Spleen (tissue), 11 donors: ENCODE measurements at regions not wholly inside any gene's neighbourhood (a gene's known extent, or its start where the extent isn't known, plus 50 kb on each side); places are given as distances from the start of the nearest gene placed in this dataset.

ENCODE experiments used
- DNase-seq: peaks from one replicate; pipeline ENCODE4 v3.0.0-alpha.2; 2020
- H3K27ac ChIP-seq, 8 donors: fragments of 200-600 bp; sonication (generic) in 7 of 8; 1 replicate in 4 of 8; 2 replicates in 4 of 8; pipeline versions ENCODE4 v1.5.0 to v1.8.0; 2016 to 2021; ENCODE audit warnings: inconsistent platforms in 4 of 8, mild to moderate bottlenecking in 4 of 8, moderate library complexity in 1 of 8
- H3K27me3 ChIP-seq, 7 donors: fragments of 200-600 bp; sonication (generic) in 6 of 7; replicated peaks in 1 of 7; 1 replicate in 4 of 7; 2 replicates in 3 of 7; pipeline versions ENCODE4 v1.5.0 to v1.8.0; 2016 to 2021; ENCODE audit warnings: inconsistent platforms in 3 of 7, mild to moderate bottlenecking in 1 of 7
- H3K36me3 ChIP-seq, 6 donors: fragments of 200-600 bp; sonication (generic) in 5 of 6; 1 replicate in 4 of 6; 2 replicates in 2 of 6; pipeline versions ENCODE4 v1.5.0 to v1.8.0; 2016 to 2021; ENCODE audit warnings: inconsistent platforms in 2 of 6
- H3K4me1 ChIP-seq, 6 donors: fragments of 200-600 bp; sonication (generic) in 5 of 6; 1 replicate in 3 of 6; 2 replicates in 3 of 6; pipeline versions ENCODE4 v1.5.0 to v1.8.0; 2016 to 2021; ENCODE audit warnings: inconsistent platforms in 3 of 6
- H3K4me3 ChIP-seq, 8 donors: fragments of 200-600 bp; sonication (generic) in 7 of 8; 1 replicate in 4 of 8; 2 replicates in 4 of 8; pipeline versions ENCODE4 v1.5.0 to v1.8.0; 2016 to 2021; ENCODE audit warnings: inconsistent platforms in 4 of 8, mild to moderate bottlenecking in 4 of 8, moderate library complexity in 2 of 8
- H3K9me3 ChIP-seq, 8 donors: fragments of 200-600 bp; sonication (generic) in 7 of 8; 1 replicate in 4 of 8; 2 replicates in 4 of 8; pipeline versions ENCODE4 v1.5.0 to v1.8.0; 2016 to 2021; ENCODE audit warnings: inconsistent platforms in 4 of 8
- POLR2A ChIP-seq, 3 donors: fragments of 450-650 bp; IDR thresholded peaks; one replicate each; pipeline ENCODE4 v1.5.1; 2017; ENCODE audit warnings: antibody characterized with exemption in 3 of 3, mild to moderate bottlenecking in 1 of 3
- POLR2AphosphoS5 ChIP-seq, 3 donors: sonication (generic); formaldehyde crosslinking; IDR thresholded peaks; one replicate each; pipeline ENCODE4 v1.5.1; 2017; ENCODE audit warnings: antibody characterized with exemption in 3 of 3
- WGBS, 5 donors: extraction: QIAGEN DNeasy Blood & Tissue Kit in 3 of 5; methylation state at CpG; one replicate each; pipeline versions ENCODE4 v1.1.5 to v1.1.7; 2013 to 2018; 5-methylcytosine and 5-hydroxymethylcytosine counted together
- intact Hi-C: fragments of 100-400 bp; cut with DNase I; formaldehyde crosslinking; loops from one replicate; pipeline ENCODE4 v1.15.0; 2023; ENCODE audit warnings: low total_unique reads
- TF ChIP-seq, protein P1 (sequence below), 11 experiments: fragments of 200-600 bp in 7 of 11; fragments of 450-650 bp in 4 of 11; sonication (generic) in 4 of 11; IDR thresholded peaks in 8 of 11; conservative IDR thresholded peaks in 3 of 11; 1 replicate in 7 of 11; 2 replicates in 4 of 11; pipeline versions ENCODE4 v1.4.0 to v1.8.0; 2016 to 2021; ENCODE audit warnings: antibody characterized with exemption in 11 of 11, inconsistent platforms in 4 of 11, mild to moderate bottlenecking in 1 of 11
- donor health status: healthy with polysubstance abuse.
- donor health status: DM: no; HTN: no; CAD: no; lungs with moderate emphysema.
- donor health status: DM: no; HTN: no; CAD: no.
- donor health status: Bipolar disorder and iron deficiency.
- donor health status: healthy.
- donor health status: DM: no; HTN: no; CAD: no.
- donor health status: DM: yes; HTN: yes; CAD: no.

DNA sequence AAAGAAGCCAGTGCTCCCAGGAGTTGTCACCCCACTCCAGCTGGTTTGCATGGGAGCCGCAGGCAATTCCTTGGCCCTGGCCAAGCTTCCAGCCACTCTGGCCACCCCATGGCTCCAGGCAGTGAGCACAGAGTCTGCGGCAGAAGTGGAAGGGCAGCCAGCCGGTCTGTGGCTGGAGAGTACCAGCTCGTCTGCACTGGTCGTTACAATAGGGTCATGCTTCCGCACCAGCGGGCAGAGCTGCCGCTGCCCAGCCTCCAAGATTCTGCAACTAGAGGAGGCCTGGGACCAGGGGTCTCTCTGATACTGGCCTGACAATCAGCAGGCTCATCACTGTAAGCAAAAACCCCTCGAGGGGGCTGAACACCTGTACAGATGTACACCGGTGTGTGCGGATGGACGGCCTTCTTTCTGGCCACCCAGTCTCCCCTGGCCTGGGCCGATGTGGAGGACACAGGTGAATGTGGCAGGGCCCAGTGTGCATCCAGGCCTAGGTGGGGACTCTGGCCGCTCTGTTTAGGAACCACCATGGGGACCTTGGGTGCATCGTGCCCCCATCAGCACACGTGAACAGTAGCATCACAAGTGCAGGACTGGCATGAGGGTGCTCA, 51.9 kb upstream of the ODC1 start:
- no peak overlapping the region for H3K27ac ChIP-seq
- H3K4me3 ChIP-seq = no peak overlapping the region
- TF ChIP-seq, protein P1, sequence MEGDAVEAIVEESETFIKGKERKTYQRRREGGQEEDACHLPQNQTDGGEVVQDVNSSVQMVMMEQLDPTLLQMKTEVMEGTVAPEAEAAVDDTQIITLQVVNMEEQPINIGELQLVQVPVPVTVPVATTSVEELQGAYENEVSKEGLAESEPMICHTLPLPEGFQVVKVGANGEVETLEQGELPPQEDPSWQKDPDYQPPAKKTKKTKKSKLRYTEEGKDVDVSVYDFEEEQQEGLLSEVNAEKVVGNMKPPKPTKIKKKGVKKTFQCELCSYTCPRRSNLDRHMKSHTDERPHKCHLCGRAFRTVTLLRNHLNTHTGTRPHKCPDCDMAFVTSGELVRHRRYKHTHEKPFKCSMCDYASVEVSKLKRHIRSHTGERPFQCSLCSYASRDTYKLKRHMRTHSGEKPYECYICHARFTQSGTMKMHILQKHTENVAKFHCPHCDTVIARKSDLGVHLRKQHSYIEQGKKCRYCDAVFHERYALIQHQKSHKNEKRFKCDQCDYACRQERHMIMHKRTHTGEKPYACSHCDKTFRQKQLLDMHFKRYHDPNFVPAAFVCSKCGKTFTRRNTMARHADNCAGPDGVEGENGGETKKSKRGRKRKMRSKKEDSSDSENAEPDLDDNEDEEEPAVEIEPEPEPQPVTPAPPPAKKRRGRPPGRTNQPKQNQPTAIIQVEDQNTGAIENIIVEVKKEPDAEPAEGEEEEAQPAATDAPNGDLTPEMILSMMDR (IDR thresholded peaks at IDR 0.05 in 8 of 11, conservative IDR thresholded peaks at IDR 0.05 in 3 of 11) = no peak
- TF ChIP-seq POLR2AphosphoS5 (IDR thresholded peaks at IDR 0.05) (no peak), POLR2A (IDR thresholded peaks at IDR 0.05) (no peak)
- H3K36me3 ChIP-seq = no peaks in the 10 kb centered on the region
- H3K27me3 ChIP-seq = peaks cover 0 to 55% (median 6%) of the 10 kb centered on the region in 7 donors
- peak; percentile 62 for DNase-seq
- intact Hi-C loops = no loop called here
- H3K9me3 ChIP-seq = no peaks in the 10 kb centered on the region
- H3K4me1 ChIP-seq = no peaks in the 10 kb centered on the region
- WGBS, 5 donors = 73 to 92% (median 90%) methylated on average over 13 to 16 of the region's 16 CpGs

DNA sequence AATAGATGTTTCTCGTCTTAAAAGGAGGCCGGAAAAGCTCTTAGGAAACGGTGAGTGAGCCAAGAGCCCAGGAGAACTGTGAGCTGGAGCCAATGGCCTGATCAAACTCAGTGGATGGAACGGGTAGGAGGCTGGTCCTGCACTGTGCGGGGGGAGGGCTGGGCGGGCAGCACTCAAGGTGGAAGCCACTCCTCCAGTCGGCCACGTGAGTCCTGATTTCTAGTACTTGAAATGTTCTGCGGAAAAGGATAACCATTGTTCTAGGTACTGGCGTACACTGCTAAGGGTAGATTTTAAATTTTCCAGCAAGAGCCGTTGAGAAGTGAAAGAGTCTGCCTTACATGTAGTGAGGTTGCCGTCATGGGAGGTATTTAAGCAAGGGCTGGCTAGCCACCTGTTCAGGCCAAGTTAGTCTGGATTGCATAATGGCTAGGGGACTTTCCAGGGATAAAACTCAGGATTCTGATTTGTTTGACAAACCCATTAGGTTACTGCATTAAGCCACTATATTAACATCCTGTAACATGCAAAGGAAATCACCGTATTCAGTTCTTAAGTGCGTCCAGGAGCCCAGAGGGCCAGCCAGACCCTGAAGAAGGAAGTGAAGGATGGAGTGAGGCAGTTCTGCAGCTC, 51.3 kb upstream of the ODC1 start:
- peaks cover 0 to 3% (median 1%) of the 10 kb centered on the region in 6 donors for H3K4me1 ChIP-seq
- intact Hi-C loops = no loop called here
- peak; percentile 25 for DNase-seq
- H3K4me3 ChIP-seq = no peak overlapping the region
- peaks cover 0 to 58% (median 6%) of the 10 kb centered on the region in 7 donors for H3K27me3 ChIP-seq
- 75 to 79% (median 75%) methylated on average over 14 of the region's 14 CpGs for WGBS, 5 donors
- no peaks in the 10 kb centered on the region for H3K36me3 ChIP-seq
- no peak overlapping the region for H3K27ac ChIP-seq
- no peaks in the 10 kb centered on the region for H3K9me3 ChIP-seq
- TF ChIP-seq POLR2A (IDR thresholded peaks at IDR 0.05) = no peak
- TF ChIP-seq POLR2AphosphoS5 (IDR thresholded peaks at IDR 0.05) = no peak
- TF ChIP-seq, protein P1 (IDR thresholded peaks at IDR 0.05 in 8 of 11, conservative IDR thresholded peaks at IDR 0.05 in 3 of 11) = no peak

DNA sequence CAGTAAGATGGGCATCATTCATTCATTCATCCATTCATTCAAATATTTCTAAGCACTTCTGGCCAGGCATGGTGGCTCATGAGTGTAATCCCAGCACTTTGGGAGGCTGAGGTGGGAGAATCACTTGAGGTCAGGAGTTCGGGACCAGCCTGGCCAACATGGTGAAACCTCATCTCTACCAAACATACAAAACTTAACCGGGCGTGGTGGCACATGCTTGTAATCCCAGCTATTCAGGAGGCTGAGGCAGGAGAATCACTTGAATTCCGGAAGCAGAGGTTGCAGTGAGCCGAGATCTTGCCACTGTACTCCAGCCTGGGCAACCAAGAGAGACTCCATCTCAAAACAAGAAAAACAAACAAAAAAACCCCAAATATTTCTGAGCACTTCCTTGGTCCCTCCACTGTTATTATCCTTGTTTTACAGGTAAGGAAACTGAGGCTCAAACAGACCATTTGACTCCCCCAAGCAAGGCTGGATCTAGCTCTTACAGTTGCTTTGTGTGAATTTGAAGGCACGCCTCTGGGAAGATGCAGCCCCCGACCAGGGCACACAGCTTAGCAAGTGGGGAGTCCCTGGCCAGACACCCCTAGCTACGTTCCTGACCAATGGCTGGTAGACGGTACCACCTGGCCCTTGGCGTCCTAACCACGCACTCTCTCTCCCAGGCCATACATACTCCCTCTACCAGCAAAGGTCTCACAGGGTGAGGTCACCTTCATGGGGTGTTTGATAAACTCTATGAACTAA, 50.6 kb upstream of the ODC1 start:
- peak; percentile 28 for DNase-seq
- 87 to 92% (median 91%) methylated on average over 11 of the region's 11 CpGs for WGBS, 5 donors

More for the DNA sequence above, 50.6 kb upstream of the ODC1 start:
- peaks cover 0 to 58% (median 6%) of the 10 kb centered on the region in 7 donors for H3K27me3 ChIP-seq
- no peak overlapping the region for H3K4me3 ChIP-seq
- TF ChIP-seq POLR2A (IDR thresholded peaks at IDR 0.05) (no peak), POLR2AphosphoS5 (IDR thresholded peaks at IDR 0.05) (no peak)
- TF ChIP-seq, protein P1 (IDR thresholded peaks at IDR 0.05 in 8 of 11, conservative IDR thresholded peaks at IDR 0.05 in 3 of 11) = no peak
- H3K4me1 ChIP-seq = peaks cover 0 to 10% (median 8%) of the 10 kb centered on the region in 6 donors
- no peaks in the 10 kb centered on the region for H3K9me3 ChIP-seq
- no peaks in the 10 kb centered on the region for H3K36me3 ChIP-seq
- intact Hi-C loops = no loop called here
- H3K27ac ChIP-seq = no peak overlapping the region
